ENCODE measurements at regions not wholly inside any gene's neighbourhood (a gene's known extent, or its start where the extent isn't known, plus 50 kb on each side); places are given as distances from the start of the nearest gene placed in this dataset.
"Not testable (repeated sequence)": the region's sequence is repeated elsewhere in the genome, so short reads cannot be mapped to it uniquely, and the experiment has no call there.

- Histone ChIP-seq H3K27ac (ENCODE audit: low read length) (no peak overlapping the region), H3K9me3 (ENCODE audit: control insufficient read depth, insufficient read depth, low read length) (peaks cover 28% of the 10 kb centered on the region), H3K36me3 (ENCODE audit: control insufficient read depth, insufficient read depth, low read length) (no peaks in the 10 kb centered on the region), H3K27me3 (ENCODE audit: control insufficient read depth, insufficient read depth, low read length) (no peaks in the 10 kb centered on the region), H3K4me1 (ENCODE audit: control insufficient read depth, insufficient read depth, low read length) (no peaks in the 10 kb centered on the region), H3K4me3 (ENCODE audit: low read length) (no peak overlapping the region)
- WGBS (ENCODE audit: insufficient coverage, insufficient read length): no CpG with 5 or more reads among the region's 14 CpGs
- no peak for DNase-seq (ENCODE audit: low read depth, low spot score)
Measured at GRCh38 chr12:34607520-34608195, 585.4 kb downstream of the ALG10 start.

GRCh38 chr12:34613988-34614387 lies 591.7 kb downstream of the ALG10 start:
- H3K4me1 ChIP-seq (ENCODE audit: control insufficient read depth, insufficient read depth, low read length); H3K27me3 ChIP-seq (ENCODE audit: control insufficient read depth, insufficient read depth, low read length); H3K36me3 ChIP-seq (ENCODE audit: control insufficient read depth, insufficient read depth, low read length); H3K9me3 ChIP-seq (ENCODE audit: control insufficient read depth, insufficient read depth, low read length); H3K4me3 ChIP-seq (ENCODE audit: low read length); DNase-seq (ENCODE audit: low read depth, low spot score); H3K27ac ChIP-seq (ENCODE audit: low read length): not testable (repeated sequence)
- WGBS (ENCODE audit: insufficient coverage, insufficient read length): no CpG with 5 or more reads among the region's 2 CpGs

- H3K4me3 ChIP-seq (ENCODE audit: low read length): no peak overlapping the region
- H3K9me3 ChIP-seq (ENCODE audit: control insufficient read depth, insufficient read depth, low read length): peaks cover 5% of the 10 kb centered on the region; the same call in 1 of the 2 replicates
- H3K27ac ChIP-seq (ENCODE audit: low read length): no peak overlapping the region
- H3K36me3 ChIP-seq (ENCODE audit: control insufficient read depth, insufficient read depth, low read length): no peaks in the 10 kb centered on the region
- no peaks in the 10 kb centered on the region for H3K27me3 ChIP-seq (ENCODE audit: control insufficient read depth, insufficient read depth, low read length)
- DNase-seq (ENCODE audit: low read depth, low spot score): peak; percentile 1
- no CpG with 5 or more reads among the region's 7 CpGs for WGBS (ENCODE audit: insufficient coverage, insufficient read length)
- no peaks in the 10 kb centered on the region for H3K4me1 ChIP-seq (ENCODE audit: control insufficient read depth, insufficient read depth, low read length)
Measured at GRCh38 chr12:34625116-34625515, 602.8 kb downstream of the ALG10 start.

- Histone ChIP-seq H3K36me3 (ENCODE audit: control insufficient read depth, insufficient read depth, low read length) (no peaks in the 10 kb centered on the region), H3K4me3 (ENCODE audit: low read length) (no peak overlapping the region), H3K27ac (ENCODE audit: low read length) (no peak overlapping the region), H3K4me1 (ENCODE audit: control insufficient read depth, insufficient read depth, low read length) (no peaks in the 10 kb centered on the region), H3K27me3 (ENCODE audit: control insufficient read depth, insufficient read depth, low read length) (no peaks in the 10 kb centered on the region), H3K9me3 (ENCODE audit: control insufficient read depth, insufficient read depth, low read length) (peaks cover 3% of the 10 kb centered on the region; the same call in 1 of the 2 replicates)
- no CpG with 5 or more reads among the region's 5 CpGs for WGBS (ENCODE audit: insufficient coverage, insufficient read length)
- DNase-seq (ENCODE audit: low read depth, low spot score): no peak
Measured at GRCh38 chr12:34626363-34627157, 604.3 kb downstream of the ALG10 start.
